ENCODE measurements at regions not wholly inside any gene's neighbourhood (a gene's known extent, or its start where the extent isn't known, plus 50 kb on each side); places are given as distances from the start of the nearest gene placed in this dataset.

DNA sequence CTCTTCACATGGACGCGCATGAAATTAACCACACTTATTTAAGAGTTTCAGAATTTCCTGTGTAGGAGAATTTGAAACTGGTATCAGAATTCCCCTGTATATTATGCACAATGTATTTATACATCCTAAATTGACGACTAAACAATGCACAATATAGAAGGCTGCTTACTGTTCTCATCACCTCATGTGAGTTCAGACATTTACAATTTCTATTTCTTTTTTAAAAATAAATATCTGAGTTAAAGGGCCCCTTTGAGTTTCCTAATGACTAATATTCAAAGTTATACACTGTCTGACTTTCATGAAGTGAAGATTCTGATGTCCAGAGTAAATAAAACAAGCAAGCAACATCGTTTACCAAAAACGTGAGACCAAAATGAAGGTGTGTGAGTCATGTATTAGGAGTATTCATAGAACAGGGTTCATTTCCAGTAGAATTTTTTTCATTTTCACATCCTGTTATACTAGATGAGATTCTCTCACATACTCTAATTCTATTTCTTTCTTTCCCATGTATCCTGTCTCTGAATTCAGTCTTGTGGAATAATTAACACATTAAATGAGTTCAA is 406.2 kb downstream of the NUP35 start:
- no peak for DNase-seq (ENCODE audit: low read depth)
- no peak overlapping the region for H3K4me3 ChIP-seq (ENCODE audit: low read depth, low read length)
- TF ChIP-seq, protein P1, sequence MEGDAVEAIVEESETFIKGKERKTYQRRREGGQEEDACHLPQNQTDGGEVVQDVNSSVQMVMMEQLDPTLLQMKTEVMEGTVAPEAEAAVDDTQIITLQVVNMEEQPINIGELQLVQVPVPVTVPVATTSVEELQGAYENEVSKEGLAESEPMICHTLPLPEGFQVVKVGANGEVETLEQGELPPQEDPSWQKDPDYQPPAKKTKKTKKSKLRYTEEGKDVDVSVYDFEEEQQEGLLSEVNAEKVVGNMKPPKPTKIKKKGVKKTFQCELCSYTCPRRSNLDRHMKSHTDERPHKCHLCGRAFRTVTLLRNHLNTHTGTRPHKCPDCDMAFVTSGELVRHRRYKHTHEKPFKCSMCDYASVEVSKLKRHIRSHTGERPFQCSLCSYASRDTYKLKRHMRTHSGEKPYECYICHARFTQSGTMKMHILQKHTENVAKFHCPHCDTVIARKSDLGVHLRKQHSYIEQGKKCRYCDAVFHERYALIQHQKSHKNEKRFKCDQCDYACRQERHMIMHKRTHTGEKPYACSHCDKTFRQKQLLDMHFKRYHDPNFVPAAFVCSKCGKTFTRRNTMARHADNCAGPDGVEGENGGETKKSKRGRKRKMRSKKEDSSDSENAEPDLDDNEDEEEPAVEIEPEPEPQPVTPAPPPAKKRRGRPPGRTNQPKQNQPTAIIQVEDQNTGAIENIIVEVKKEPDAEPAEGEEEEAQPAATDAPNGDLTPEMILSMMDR (IDR thresholded peaks at IDR 0.05; ENCODE audit: low read depth, low read length, missing control alignments) = no peak

DNA sequence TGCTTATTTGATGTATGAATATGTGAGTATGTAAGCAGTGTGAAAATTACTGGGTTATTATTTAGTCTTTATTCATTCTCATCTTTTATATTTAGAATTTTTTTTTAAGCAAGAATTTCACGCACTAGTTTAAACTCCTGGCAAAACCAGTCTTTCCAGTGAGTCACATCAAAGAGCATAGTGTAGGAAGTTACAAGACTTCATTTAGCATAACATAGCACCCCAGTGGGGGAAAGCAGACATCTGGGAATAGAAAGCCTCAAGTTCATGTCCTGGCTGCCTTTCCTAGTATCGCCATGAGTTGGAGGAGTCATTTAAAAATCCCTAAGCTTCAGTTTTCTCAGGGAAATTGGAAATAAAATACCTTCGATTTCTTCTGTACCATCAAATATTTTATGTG is 408.3 kb downstream of the NUP35 start:
- no peak for DNase-seq (ENCODE audit: low read depth)
- TF ChIP-seq, protein P1 (IDR thresholded peaks at IDR 0.05; ENCODE audit: low read depth, low read length, missing control alignments) = no peak
- no peak overlapping the region for H3K4me3 ChIP-seq (ENCODE audit: low read depth, low read length)

DNA sequence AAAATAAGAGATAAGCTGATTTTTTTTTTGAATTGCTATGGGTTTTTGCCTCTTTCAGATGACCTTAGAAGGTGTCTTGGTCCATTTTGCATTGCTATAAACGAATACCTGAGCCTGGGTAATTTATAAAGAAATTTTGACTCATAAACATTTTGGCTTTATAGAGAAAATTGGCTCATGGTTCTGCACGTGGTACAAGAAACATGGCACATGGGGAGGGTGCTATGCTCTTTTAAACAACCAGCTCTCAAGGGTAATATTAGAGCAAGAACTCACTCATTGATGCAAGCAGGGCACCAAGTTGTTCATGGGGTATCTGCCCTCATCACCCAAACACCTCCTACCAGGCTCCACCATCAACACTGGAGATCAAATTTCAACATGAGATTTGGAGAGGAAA is 408.8 kb downstream of the NUP35 start:
- no peak for DNase-seq (ENCODE audit: low read depth)
- no peak overlapping the region for H3K4me3 ChIP-seq (ENCODE audit: low read depth, low read length)
- TF ChIP-seq, protein P1 (IDR thresholded peaks at IDR 0.05; ENCODE audit: low read depth, low read length, missing control alignments) = no peak

DNA sequence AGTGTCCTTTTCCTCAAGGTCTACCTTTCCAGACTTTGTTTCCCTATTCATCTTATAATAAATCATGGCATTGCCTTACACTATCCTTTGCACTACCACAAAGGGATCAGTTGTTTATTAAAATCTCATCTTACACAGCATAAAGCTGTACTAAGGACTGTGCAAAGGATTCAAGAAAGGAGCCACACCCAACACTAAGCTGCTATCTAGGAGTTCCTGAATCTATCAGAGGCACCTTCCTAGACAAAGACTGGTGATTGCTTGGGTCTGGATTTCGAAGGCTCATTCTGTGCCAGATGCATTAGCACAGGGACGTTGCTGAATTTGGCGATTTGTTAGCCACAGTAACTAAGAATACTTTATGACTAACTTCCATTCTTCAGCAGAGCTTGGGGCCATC is 412.0 kb downstream of the NUP35 start:
- TF ChIP-seq, protein P1 (IDR thresholded peaks at IDR 0.05; ENCODE audit: low read depth, low read length, missing control alignments) = no peak
- no peak for DNase-seq (ENCODE audit: low read depth)
- H3K4me3 ChIP-seq (ENCODE audit: low read depth, low read length) = no peak overlapping the region

DNA sequence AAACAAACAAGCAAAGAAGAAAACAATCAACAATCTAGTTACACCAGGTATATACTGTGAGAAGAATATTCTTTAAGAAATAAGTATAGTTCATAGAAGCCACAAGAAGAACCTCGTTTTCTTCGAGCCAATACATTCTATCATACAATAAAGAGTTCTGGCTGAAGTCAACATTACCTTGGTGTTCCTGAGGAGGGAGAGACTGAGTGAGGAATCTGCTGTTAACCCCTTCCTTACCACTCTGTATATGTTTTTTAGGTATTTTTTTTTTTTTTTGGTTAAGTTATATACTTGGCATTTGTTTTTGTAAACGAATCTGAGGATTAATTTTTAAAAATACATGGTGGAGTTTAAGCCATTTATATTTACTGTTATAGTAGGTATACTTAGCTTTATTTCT is 412.5 kb downstream of the NUP35 start:
- no peak overlapping the region for H3K4me3 ChIP-seq (ENCODE audit: low read depth, low read length)
- DNase-seq (ENCODE audit: low read depth) = no peak
- TF ChIP-seq, protein P1 (IDR thresholded peaks at IDR 0.05; ENCODE audit: low read depth, low read length, missing control alignments) = no peak

DNA sequence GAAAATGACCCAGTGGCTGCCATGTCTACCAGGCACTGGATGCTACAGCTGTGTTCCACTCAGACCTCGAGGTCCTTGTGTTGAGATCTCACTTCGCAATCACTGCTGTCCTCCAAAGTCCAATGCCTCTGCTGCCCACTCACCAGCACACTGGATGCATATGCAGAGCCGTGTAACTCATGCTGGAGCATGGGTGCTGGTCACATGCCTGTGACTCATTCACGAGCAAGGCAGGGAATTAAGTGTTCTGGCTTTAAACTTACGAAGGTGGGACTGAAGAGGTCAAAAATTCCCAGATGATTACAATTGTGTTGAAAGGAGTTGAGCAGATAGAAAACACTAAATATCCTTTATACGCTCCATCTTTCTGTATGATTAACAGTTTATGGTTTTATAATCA is 417.5 kb downstream of the NUP35 start:
- H3K4me3 ChIP-seq (ENCODE audit: low read depth, low read length) = no peak overlapping the region
- DNase-seq (ENCODE audit: low read depth) = no peak
- TF ChIP-seq, protein P1 (IDR thresholded peaks at IDR 0.05; ENCODE audit: low read depth, low read length, missing control alignments) = no peak

DNA sequence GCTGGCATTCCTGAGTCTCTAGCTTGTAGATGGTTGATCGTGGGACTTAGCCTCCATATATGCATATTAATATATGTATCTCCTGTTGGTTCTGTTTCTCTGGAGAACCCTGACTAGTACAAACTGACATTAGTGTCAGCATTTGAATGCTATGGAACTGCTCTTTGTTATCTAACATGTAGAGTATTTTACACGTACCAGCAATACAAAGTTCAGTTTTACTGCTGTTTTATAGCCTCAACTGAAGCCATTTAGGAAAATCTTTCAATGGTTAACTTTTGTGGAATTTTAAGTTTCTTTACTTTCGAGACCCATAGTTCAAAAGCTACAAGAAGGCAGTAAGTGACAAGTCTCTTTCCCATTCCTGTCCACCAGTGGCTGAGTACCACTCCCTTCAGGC is 418.4 kb downstream of the NUP35 start:
- no peak for DNase-seq (ENCODE audit: low read depth)
- TF ChIP-seq, protein P1 (IDR thresholded peaks at IDR 0.05; ENCODE audit: low read depth, low read length, missing control alignments) = no peak
- no peak overlapping the region for H3K4me3 ChIP-seq (ENCODE audit: low read depth, low read length)
